K562 (cell line): ENCODE measurements at regions not wholly inside any gene's neighbourhood (a gene's known extent, or its start where the extent isn't known, plus 50 kb on each side); places are given as distances from the start of the nearest gene placed in this dataset.

Experiments used
- ATAC-seq: fragments of 200-7000 bp; cut with Tn5 transposase; 3 replicates; pipeline ENCODE4 v1.9.1; 2020; ENCODE audit warnings: moderate library complexity
- BruUV-seq: library from RNA; stranded (reverse); fragments of 400-500 nt; replicated peaks from 2 replicates; lab custom pipeline; 2021; lab: Mats Ljungman, UMichigan
- CTCF ChIA-PET: fragments of 300-600 bp; formaldehyde crosslinking; extraction: SDS; loops from one replicate; lab custom pipeline; 2021; ENCODE audit warnings: low intra/inter-chr PET ratio; lab: Yijun Ruan, JAX
- POLR2A ChIA-PET: fragments of 300-600, 350-650 bp; sonication (Branson Sonifier 250); formaldehyde crosslinking; extraction: SDS; loops from one replicate; lab custom pipeline; 2021; ENCODE audit warnings: antibody characterized with exemption, inconsistent platforms; lab: Yijun Ruan, JAX
- DNase-seq, 4 experiments: peaks; one replicate each; pipeline versions ENCODE4 v3.0.0 to v3.0.0-alpha.2; 2011 to 2018; ENCODE audit warnings: low spot score in 3 of 4, mixed read lengths in 3 of 4; ENCODE audit errors: extremely low read depth in 1 of 4
- FAIRE-seq: peaks from 2 replicates; lab custom pipeline; 2011; peaks lifted over from hg19 to GRCh38; lab: Jason Lieb, UNC
- H2AFZ ChIP-seq: 2 replicates; pipeline ENCODE4 v1.6.0; 2011; ENCODE audit warnings: low read depth, low read length, control low read depth, inconsistent platforms
- H3K27ac ChIP-seq: fragments of 200-600 bp; 3 replicates; pipeline ENCODE4 v1.8.0; 2011; ENCODE audit warnings: low read depth, mild to moderate bottlenecking, control low read depth, inconsistent platforms, low read length, moderate library complexity, mixed read lengths; ENCODE audit errors: extremely low read depth
- H3K27me3 ChIP-seq, 2 experiments: fragments of 300-600 bp in 1 of 2; 2 replicates in 1 of 2; 3 replicates in 1 of 2; pipeline versions ENCODE4 v1.6.0 to v1.8.0; 2011; ENCODE audit warnings: inconsistent platforms in 2 of 2, low read length in 2 of 2, mild to moderate bottlenecking in 1 of 2, mixed read lengths in 1 of 2, moderate library complexity in 1 of 2; ENCODE audit not compliant: control insufficient read depth in 2 of 2, insufficient read depth in 2 of 2
- H3K36me3 ChIP-seq: fragments of 300-600 bp; 3 replicates; pipeline ENCODE4 v1.8.0; 2011; ENCODE audit warnings: mild to moderate bottlenecking, low read length, inconsistent platforms; ENCODE audit not compliant: control insufficient read depth, insufficient read depth
- H3K4me1 ChIP-seq, 2 experiments: fragments of 200-600 bp in 1 of 2; replicated peaks in 1 of 2; 2 replicates in 1 of 2; 3 replicates in 1 of 2; pipeline versions ENCODE4 v1.5.1 to v1.8.0; 2011; ENCODE audit warnings: inconsistent platforms in 2 of 2, low read length in 2 of 2, mild to moderate bottlenecking in 1 of 2, mixed read lengths in 1 of 2, moderate library complexity in 1 of 2; ENCODE audit not compliant: control insufficient read depth in 2 of 2, insufficient read depth in 2 of 2
- H3K4me2 ChIP-seq: 2 replicates; pipeline ENCODE4 v1.6.1; 2011; ENCODE audit warnings: low read length, control low read depth, inconsistent platforms, mixed read lengths; ENCODE audit not compliant: insufficient read depth
- H3K4me3 ChIP-seq: fragments of 200-600 bp; sonication (generic), shearing (Covaris generic); 2 replicates; pipeline ENCODE4 v1.5.1; 2016; ENCODE audit warnings: control low read depth, inconsistent platforms
- H3K79me2 ChIP-seq: fragments of 200-600 bp; 3 replicates; pipeline ENCODE4 v1.8.0; 2011; ENCODE audit warnings: low read length, inconsistent platforms; ENCODE audit not compliant: control insufficient read depth, insufficient read depth
- H3K9ac ChIP-seq, 2 experiments: 2 replicates each; pipeline versions ENCODE4 v1.6.0 to v1.6.1; 2011; ENCODE audit warnings: low read depth in 2 of 2, low read length in 2 of 2, control low read depth in 1 of 2, inconsistent platforms in 1 of 2, mild to moderate bottlenecking in 1 of 2, mixed read lengths in 1 of 2; ENCODE audit not compliant: insufficient read depth in 1 of 2
- H3K9me1 ChIP-seq: one replicate; pipeline ENCODE4 v1.6.0; 2011; ENCODE audit warnings: inconsistent platforms, mild to moderate bottlenecking, low read length, moderate library complexity; ENCODE audit not compliant: control insufficient read depth, insufficient read depth
- H3K9me3 ChIP-seq: replicated peaks from 2 replicates; pipeline ENCODE4 v1.5.1; 2011; ENCODE audit warnings: low read depth, low read length, inconsistent platforms; ENCODE audit not compliant: control insufficient read depth, insufficient read depth
- H4K20me1 ChIP-seq: replicated peaks from 2 replicates; pipeline ENCODE4 v1.6.1; 2011; ENCODE audit warnings: low read length, inconsistent platforms, mixed read lengths; ENCODE audit not compliant: control insufficient read depth, insufficient read depth
- DNMT1 ChIP-seq: fragments of 450-650 bp; IDR thresholded peaks from 2 replicates; pipeline ENCODE4 v1.6.1; 2016; ENCODE audit warnings: antibody characterized with exemption, mild to moderate bottlenecking
- ETS2 ChIP-seq: IDR thresholded peaks from 2 replicates; pipeline ENCODE4 v1.6.1; 2016; ENCODE audit warnings: borderline replicate concordance, missing genetic modification characterization, mild to moderate bottlenecking, moderate library complexity, missing compliant biosample characterization; ENCODE audit not compliant: poor library complexity, severe bottlenecking
- HSF4 ChIP-seq: fragments of 250-450 bp; sonication (Bioruptor Pico); IDR thresholded peaks from 2 replicates; pipeline ENCODE4 v2.1.2; 2022; ENCODE audit warnings: mild to moderate bottlenecking, moderate library complexity, borderline replicate concordance
- IRF1 ChIP-seq: sonication (generic); formaldehyde crosslinking; IDR thresholded peaks from 2 replicates; pipeline ENCODE4 v1.8.0; 2022; ENCODE audit warnings: missing genetic modification reagents, mild to moderate bottlenecking, borderline replicate concordance
- KDM2B ChIP-seq: fragments of 250-450 bp; sonication (Bioruptor Pico); IDR thresholded peaks from 2 replicates; pipeline ENCODE4 v1.8.0; 2021; ENCODE audit warnings: mild to moderate bottlenecking, moderate library complexity
- MIER1 ChIP-seq: fragments of 450-650 bp; IDR thresholded peaks from 2 replicates; pipeline ENCODE4 v1.6.1; 2016; ENCODE audit warnings: antibody characterized with exemption, mild to moderate bottlenecking, low read depth
- NCOA4 ChIP-seq: fragments of 450-650 bp; IDR thresholded peaks from 2 replicates; pipeline ENCODE4 v1.6.1; 2018; ENCODE audit warnings: mild to moderate bottlenecking; ENCODE audit not compliant: partially characterized antibody
- NKRF ChIP-seq: fragments of 450-650 bp; IDR thresholded peaks from 2 replicates; pipeline ENCODE4 v1.6.1; 2016; ENCODE audit warnings: borderline replicate concordance
- NR2C1 ChIP-seq, 2 experiments: fragments of 450-650 bp; IDR thresholded peaks; 2 replicates each; pipeline ENCODE4 v1.6.1; 2017; ENCODE audit warnings: mild to moderate bottlenecking in 2 of 2, antibody characterized with exemption in 1 of 2, inconsistent platforms in 1 of 2, missing compliant biosample characterization in 1 of 2, missing genetic modification characterization in 1 of 2
- SMARCB1 ChIP-seq: IDR thresholded peaks from 2 replicates; pipeline ENCODE4 v1.6.1; 2011; ENCODE audit warnings: improper control_type of control experiment, low read depth; ENCODE audit not compliant: insufficient read length
- STAT6 ChIP-seq: sonication (generic); formaldehyde crosslinking; IDR thresholded peaks from 2 replicates; pipeline ENCODE4 v1.8.1; 2023; ENCODE audit warnings: mild to moderate bottlenecking, missing genetic modification reagents
- THAP7 ChIP-seq: fragments of 250-450 bp; sonication (Bioruptor Pico); IDR thresholded peaks from 2 replicates; pipeline ENCODE4 v1.5.0; 2021
- XRCC4 ChIP-seq: IDR thresholded peaks from one replicate; pipeline ENCODE4 v1.6.1; 2011; ENCODE audit not compliant: insufficient read depth, insufficient read length; ENCODE audit errors: extremely low read depth
- YBX1 ChIP-seq: fragments of 450-650 bp; IDR thresholded peaks from 2 replicates; pipeline ENCODE4 v1.7.1; 2016; ENCODE audit warnings: mild to moderate bottlenecking
- ZNF274 ChIP-seq: IDR thresholded peaks from 2 replicates; pipeline ENCODE4 v1.6.1; 2011; ENCODE audit warnings: low read depth, mild to moderate bottlenecking, low read length, moderate library complexity, borderline replicate concordance
- ZNF311 ChIP-seq: fragments of 250-450 bp; sonication (Bioruptor Pico); IDR thresholded peaks from 2 replicates; pipeline ENCODE4 v1.4.0; 2020; ENCODE audit warnings: mild to moderate bottlenecking, moderate library complexity
- ZNF57 ChIP-seq: fragments of 450-650 bp; formaldehyde crosslinking; IDR thresholded peaks from 2 replicates; pipeline ENCODE4 v1.4.0; 2020; ENCODE audit warnings: mild to moderate bottlenecking, moderate library complexity
- ZNF668 ChIP-seq: fragments of 250-450 bp; sonication (Bioruptor Pico); IDR thresholded peaks from 2 replicates; pipeline ENCODE4 v1.8.0; 2022; ENCODE audit warnings: mild to moderate bottlenecking, inconsistent platforms
- WGBS: fragments of 100-300 bp; shearing (Covaris generic); methylation state at CpG from one replicate; pipeline ENCODE4 v1.1.6; 2016; ENCODE audit warnings: low coverage, mixed read lengths; ENCODE audit not compliant: insufficient coverage; ENCODE audit errors: missing lambda C conversion rate; 5-methylcytosine and 5-hydroxymethylcytosine counted together
- in situ Hi-C: fragments of 300-500 bp; cut with MboI; formaldehyde crosslinking; loops from 4 replicates; pipeline ENCODE4 v1.15.0; 2018; ENCODE audit warnings: inconsistent platforms, mixed read lengths
- intact Hi-C: fragments of 100-400 bp; cut with micrococcal nuclease; formaldehyde crosslinking; loops from 2 replicates; pipeline ENCODE4 v1.14.2; 2022

GRCh38 chr13:80118506-80118905, 222.4 kb downstream of the SPRY2 start:
- H3K27me3 ChIP-seq = no peaks in the 10 kb centered on the region
- no peaks in the 10 kb centered on the region for H3K9me1 ChIP-seq
- ATAC-seq (no peak), FAIRE-seq (no peak), DNase-seq (no peak)
- CTCF ChIA-PET = no interaction called here
- H3K36me3 ChIP-seq = no peaks in the 10 kb centered on the region
- POLR2A ChIA-PET = no interaction called here
- in situ Hi-C loops = no loop called here
- H3K27ac ChIP-seq = no peak overlapping the region
- no TSS peak for BruUV-seq
- H3K9ac ChIP-seq = no peak overlapping the region
- no peak overlapping the region for H2AFZ ChIP-seq
- no peaks in the 10 kb centered on the region for H3K4me1 ChIP-seq
- H3K9me3 ChIP-seq = no peaks in the 10 kb centered on the region
- H3K4me2 ChIP-seq = no peak overlapping the region
- no peak overlapping the region for H3K4me3 ChIP-seq
- intact Hi-C loops = no loop called here
- 0% methylated on average over 1 of the region's 1 CpG for WGBS
- H4K20me1 ChIP-seq = no peaks in the 10 kb centered on the region
- H3K79me2 ChIP-seq = no peaks in the 10 kb centered on the region
- TF ChIP-seq NR2C1 (IDR thresholded peaks at IDR 0.05) = no peak
- no peak for TF ChIP-seq NR2C1 (tag; IDR thresholded peaks at IDR 0.05)
- TF ChIP-seq YBX1 = no peak
- no peak for TF ChIP-seq DNMT1
- TF ChIP-seq KDM2B = no peak
- TF ChIP-seq ETS2 (tag) = no peak
- TF ChIP-seq STAT6 = no peak
- TF ChIP-seq XRCC4 = no peak
- no peak for TF ChIP-seq NKRF
- no peak for TF ChIP-seq ZNF311
- TF ChIP-seq SMARCB1 = no peak
- TF ChIP-seq ZNF274 = no peak
- no peak for TF ChIP-seq ZNF57 (CRISPR knock-in tag)
- TF ChIP-seq IRF1 (CRISPR knock-in tag) = no peak
- TF ChIP-seq HSF4 = no peak
- TF ChIP-seq NCOA4 = no peak
- TF ChIP-seq ZNF668 (CRISPR knock-in tag) = no peak
- TF ChIP-seq MIER1 = no peak
- TF ChIP-seq THAP7 (CRISPR knock-in tag) = no peak
